HL-60 (cell line): ENCODE measurements at regions not wholly inside any gene's neighbourhood (a gene's known extent, or its start where the extent isn't known, plus 50 kb on each side); places are given as distances from the start of the nearest gene placed in this dataset.

Experiments
- POLR2AphosphoS5 ChIP-seq: IDR thresholded peaks from 2 replicates; pipeline ENCODE4 v1.6.1; 2012; ENCODE audit warnings: low read depth
- TF ChIP-seq, protein P1 (sequence below): IDR thresholded peaks from one replicate; pipeline ENCODE4 v1.5.1; 2011; ENCODE audit warnings: low read length, control low read depth, inconsistent platforms; ENCODE audit not compliant: insufficient read depth

DNA sequence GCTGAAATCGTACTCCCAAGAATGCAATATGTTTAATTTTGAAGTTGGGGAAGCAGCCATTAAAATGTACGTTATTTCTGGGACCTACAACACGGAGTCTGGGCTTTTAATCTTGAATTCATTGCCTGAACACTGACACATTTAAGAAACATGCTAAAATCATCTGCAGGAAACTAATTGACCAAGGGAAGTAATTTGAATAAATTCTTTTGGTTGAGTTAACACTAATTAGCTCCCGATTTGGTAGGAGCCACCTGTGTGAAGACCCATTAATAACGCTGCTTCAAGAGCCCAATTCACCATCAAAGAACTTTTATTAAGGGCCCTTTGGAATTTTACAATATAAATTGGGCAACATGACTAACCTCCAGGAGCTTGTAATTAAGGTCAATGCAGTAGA is 309.2 kb downstream of the RAB28 start:
- no peak for TF ChIP-seq POLR2AphosphoS5
- TF ChIP-seq, protein P1, sequence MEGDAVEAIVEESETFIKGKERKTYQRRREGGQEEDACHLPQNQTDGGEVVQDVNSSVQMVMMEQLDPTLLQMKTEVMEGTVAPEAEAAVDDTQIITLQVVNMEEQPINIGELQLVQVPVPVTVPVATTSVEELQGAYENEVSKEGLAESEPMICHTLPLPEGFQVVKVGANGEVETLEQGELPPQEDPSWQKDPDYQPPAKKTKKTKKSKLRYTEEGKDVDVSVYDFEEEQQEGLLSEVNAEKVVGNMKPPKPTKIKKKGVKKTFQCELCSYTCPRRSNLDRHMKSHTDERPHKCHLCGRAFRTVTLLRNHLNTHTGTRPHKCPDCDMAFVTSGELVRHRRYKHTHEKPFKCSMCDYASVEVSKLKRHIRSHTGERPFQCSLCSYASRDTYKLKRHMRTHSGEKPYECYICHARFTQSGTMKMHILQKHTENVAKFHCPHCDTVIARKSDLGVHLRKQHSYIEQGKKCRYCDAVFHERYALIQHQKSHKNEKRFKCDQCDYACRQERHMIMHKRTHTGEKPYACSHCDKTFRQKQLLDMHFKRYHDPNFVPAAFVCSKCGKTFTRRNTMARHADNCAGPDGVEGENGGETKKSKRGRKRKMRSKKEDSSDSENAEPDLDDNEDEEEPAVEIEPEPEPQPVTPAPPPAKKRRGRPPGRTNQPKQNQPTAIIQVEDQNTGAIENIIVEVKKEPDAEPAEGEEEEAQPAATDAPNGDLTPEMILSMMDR = no peak
